ENCODE measurements at regions not wholly inside any gene's neighbourhood (a gene's known extent, or its start where the extent isn't known, plus 50 kb on each side); places are given as distances from the start of the nearest gene placed in this dataset.
A peak's percentile ranks its signal among the peaks of the same experiment; 100 is the strongest.
"Not testable (repeated sequence)": the region's sequence is repeated elsewhere in the genome, so short reads cannot be mapped to it uniquely, and the experiment has no call there.

DNA sequence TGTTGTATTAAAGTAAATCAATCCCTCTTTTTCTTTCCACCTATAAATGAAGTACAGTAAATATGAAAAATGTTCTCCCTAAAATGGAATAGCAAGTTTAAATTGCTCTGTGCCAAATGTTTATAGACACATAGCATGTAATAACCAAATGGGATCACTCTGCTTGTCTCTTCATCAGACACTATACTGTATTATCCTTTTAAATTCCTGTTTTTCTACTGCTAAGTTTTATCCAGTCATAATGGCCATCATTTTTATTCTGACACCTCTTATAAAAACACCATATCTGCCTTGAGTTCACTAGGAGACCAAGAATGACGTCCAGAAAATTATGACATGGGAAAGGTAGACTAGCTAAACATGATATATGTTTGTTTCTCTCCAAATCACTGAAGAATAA lies 252.8 kb downstream of the CAAP1 start:
- no peaks in the 10 kb centered on the region for H3K27me3 ChIP-seq
- no peak overlapping the region for H3K27ac ChIP-seq
- H3K9me3 ChIP-seq (ENCODE audit: low read depth), result no peaks in the 10 kb centered on the region
- no peak for DNase-seq (ENCODE audit: low read depth in 1 of 2, low spot score in 1 of 2)
- TF ChIP-seq, protein P1, sequence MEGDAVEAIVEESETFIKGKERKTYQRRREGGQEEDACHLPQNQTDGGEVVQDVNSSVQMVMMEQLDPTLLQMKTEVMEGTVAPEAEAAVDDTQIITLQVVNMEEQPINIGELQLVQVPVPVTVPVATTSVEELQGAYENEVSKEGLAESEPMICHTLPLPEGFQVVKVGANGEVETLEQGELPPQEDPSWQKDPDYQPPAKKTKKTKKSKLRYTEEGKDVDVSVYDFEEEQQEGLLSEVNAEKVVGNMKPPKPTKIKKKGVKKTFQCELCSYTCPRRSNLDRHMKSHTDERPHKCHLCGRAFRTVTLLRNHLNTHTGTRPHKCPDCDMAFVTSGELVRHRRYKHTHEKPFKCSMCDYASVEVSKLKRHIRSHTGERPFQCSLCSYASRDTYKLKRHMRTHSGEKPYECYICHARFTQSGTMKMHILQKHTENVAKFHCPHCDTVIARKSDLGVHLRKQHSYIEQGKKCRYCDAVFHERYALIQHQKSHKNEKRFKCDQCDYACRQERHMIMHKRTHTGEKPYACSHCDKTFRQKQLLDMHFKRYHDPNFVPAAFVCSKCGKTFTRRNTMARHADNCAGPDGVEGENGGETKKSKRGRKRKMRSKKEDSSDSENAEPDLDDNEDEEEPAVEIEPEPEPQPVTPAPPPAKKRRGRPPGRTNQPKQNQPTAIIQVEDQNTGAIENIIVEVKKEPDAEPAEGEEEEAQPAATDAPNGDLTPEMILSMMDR (IDR thresholded peaks at IDR 0.05; ENCODE audit: low read depth, low read length), result no peak
- no peak overlapping the region for H3K4me3 ChIP-seq
- no peaks in the 10 kb centered on the region for H3K36me3 ChIP-seq
- H3K4me1 ChIP-seq (ENCODE audit: low read depth), result no peaks in the 10 kb centered on the region

- no peak overlapping the region for H3K4me3 ChIP-seq
- H3K9me3 ChIP-seq (ENCODE audit: low read depth), result no peaks in the 10 kb centered on the region
- no peak for DNase-seq (ENCODE audit: low read depth in 1 of 2, low spot score in 1 of 2)
- no peak overlapping the region for H3K27ac ChIP-seq
- H3K36me3 ChIP-seq, result no peaks in the 10 kb centered on the region
- no peaks in the 10 kb centered on the region for H3K27me3 ChIP-seq
- TF ChIP-seq, protein P1 (IDR thresholded peaks at IDR 0.05; ENCODE audit: low read depth, low read length), result no peak
- no peaks in the 10 kb centered on the region for H3K4me1 ChIP-seq (ENCODE audit: low read depth)
Measured at GRCh38 chr9:26637101-26637500, 255.5 kb downstream of the CAAP1 start.

GRCh38 chr9:26613851-26614350 lies 278.7 kb downstream of the CAAP1 start:
- peak; percentile 7 to 8 for DNase-seq (ENCODE audit: low read depth in 1 of 2, low spot score in 1 of 2)
- H3K27ac ChIP-seq; H3K4me1 ChIP-seq (ENCODE audit: low read depth); H3K36me3 ChIP-seq; H3K4me3 ChIP-seq; H3K27me3 ChIP-seq; H3K9me3 ChIP-seq (ENCODE audit: low read depth): not testable (repeated sequence)
- TF ChIP-seq, protein P1 (IDR thresholded peaks at IDR 0.05; ENCODE audit: low read depth, low read length), result peak; percentile 35

- Histone ChIP-seq H3K27me3 (no peaks in the 10 kb centered on the region), H3K4me1 (ENCODE audit: low read depth) (no peaks in the 10 kb centered on the region), H3K9me3 (ENCODE audit: low read depth) (no peaks in the 10 kb centered on the region), H3K4me3 (no peak overlapping the region), H3K36me3 (no peaks in the 10 kb centered on the region), H3K27ac (no peak overlapping the region)
- DNase-seq (ENCODE audit: low read depth in 1 of 2, low spot score in 1 of 2), result no peak
- TF ChIP-seq, protein P1 (IDR thresholded peaks at IDR 0.05; ENCODE audit: low read depth, low read length), result no peak
Measured at GRCh38 chr9:26612211-26612610, 280.4 kb downstream of the CAAP1 start.

GRCh38 chr9:26606756-26607155 lies 285.8 kb downstream of the CAAP1 start:
- no peak for DNase-seq (ENCODE audit: low read depth in 1 of 2, low spot score in 1 of 2)
- Histone ChIP-seq H3K36me3 (no peaks in the 10 kb centered on the region), H3K27me3 (no peaks in the 10 kb centered on the region), H3K4me1 (ENCODE audit: low read depth) (no peaks in the 10 kb centered on the region), H3K9me3 (ENCODE audit: low read depth) (no peaks in the 10 kb centered on the region), H3K27ac (no peak overlapping the region), H3K4me3 (no peak overlapping the region)
- TF ChIP-seq, protein P1 (IDR thresholded peaks at IDR 0.05; ENCODE audit: low read depth, low read length), result no peak

DNA sequence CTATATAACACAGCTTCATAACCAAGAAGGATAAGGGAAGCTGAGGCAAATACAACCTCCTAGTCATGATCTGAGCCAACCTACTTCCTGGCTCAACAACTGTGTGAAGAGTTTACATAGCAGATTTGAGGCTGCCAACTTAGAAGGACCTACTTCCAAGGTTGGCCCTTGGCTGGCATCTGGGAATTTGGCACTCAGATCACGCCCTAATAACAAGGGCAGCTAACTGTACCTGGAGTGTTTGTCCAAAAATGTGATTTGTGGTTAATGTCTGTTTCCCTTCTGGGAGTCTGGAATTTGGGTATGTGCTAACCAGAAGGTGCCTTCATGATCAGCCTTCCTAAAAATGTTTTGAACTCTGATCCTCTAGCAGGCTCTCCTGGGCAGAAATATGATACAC lies 287.2 kb downstream of the CAAP1 start:
- Histone ChIP-seq H3K27ac (no peak overlapping the region), H3K27me3 (no peaks in the 10 kb centered on the region), H3K4me3 (no peak overlapping the region), H3K4me1 (ENCODE audit: low read depth) (no peaks in the 10 kb centered on the region), H3K9me3 (ENCODE audit: low read depth) (no peaks in the 10 kb centered on the region), H3K36me3 (no peaks in the 10 kb centered on the region)
- DNase-seq (ENCODE audit: low read depth in 1 of 2, low spot score in 1 of 2), result no peak
- TF ChIP-seq, protein P1 (IDR thresholded peaks at IDR 0.05; ENCODE audit: low read depth, low read length), result no peak
